Small intestine (tissue), 7 donors: ENCODE measurements at regions not wholly inside any gene's neighbourhood (a gene's known extent, or its start where the extent isn't known, plus 50 kb on each side); places are given as distances from the start of the nearest gene placed in this dataset.

Experiments
- DNase-seq, 2 donors: peaks; one replicate each; pipeline versions ENCODE4 v3.0.0 to v3.0.0-alpha.2; 2013
- FAIRE-seq: peaks from 2 replicates; lab custom pipeline; 2012; peaks lifted over from hg19 to GRCh38; lab: Jason Lieb, UNC
- H3K27ac ChIP-seq, 3 donors: one replicate each; pipeline ENCODE4 v1.5.1; 2013; ENCODE audit warnings: low read length in 2 of 3, mild to moderate bottlenecking in 2 of 3, control low read depth in 1 of 3, inconsistent platforms in 1 of 3, low read depth in 1 of 3, moderate library complexity in 1 of 3
- H3K27me3 ChIP-seq, 3 donors: one replicate each; pipeline ENCODE4 v1.6.1; 2013; ENCODE audit warnings: low read length in 3 of 3, inconsistent platforms in 1 of 3; ENCODE audit not compliant: control insufficient read depth in 3 of 3, insufficient read depth in 3 of 3
- H3K36me3 ChIP-seq, 3 donors: one replicate each; pipeline ENCODE4 v1.6.1; 2013; ENCODE audit warnings: low read length in 3 of 3, inconsistent platforms in 1 of 3, low read depth in 1 of 3, mild to moderate bottlenecking in 1 of 3, moderate library complexity in 1 of 3; ENCODE audit not compliant: control insufficient read depth in 3 of 3, insufficient read depth in 2 of 3
- H3K4me1 ChIP-seq, 3 donors: one replicate each; pipeline ENCODE4 v1.6.1; 2013; ENCODE audit warnings: low read length in 2 of 3, inconsistent platforms in 1 of 3, low read depth in 1 of 3, mild to moderate bottlenecking in 1 of 3, moderate library complexity in 1 of 3; ENCODE audit not compliant: control insufficient read depth in 3 of 3, insufficient read depth in 2 of 3
- H3K4me3 ChIP-seq, 3 donors: one replicate each; pipeline ENCODE4 v1.5.1; 2013; ENCODE audit warnings: low read length in 3 of 3, control low read depth in 1 of 3, inconsistent platforms in 1 of 3, low read depth in 1 of 3, mild to moderate bottlenecking in 1 of 3, moderate library complexity in 1 of 3
- H3K9me3 ChIP-seq, 2 donors: one replicate each; pipeline ENCODE4 v1.6.1; 2013; ENCODE audit warnings: low read depth in 1 of 2, low read length in 1 of 2; ENCODE audit not compliant: control insufficient read depth in 2 of 2, insufficient read depth in 1 of 2
- WGBS, 3 donors: extraction: QIAGEN DNeasy Blood & Tissue Kit; methylation state at CpG; one replicate each; pipeline ENCODE4 v1.1.7; 2013; 5-methylcytosine and 5-hydroxymethylcytosine counted together
- donor health status: healthy with polysubstance abuse.
- donor health status: control.
- donor health status: control.
- donor health status: Bipolar disorder and iron deficiency.
- donor health status: healthy.

DNA sequence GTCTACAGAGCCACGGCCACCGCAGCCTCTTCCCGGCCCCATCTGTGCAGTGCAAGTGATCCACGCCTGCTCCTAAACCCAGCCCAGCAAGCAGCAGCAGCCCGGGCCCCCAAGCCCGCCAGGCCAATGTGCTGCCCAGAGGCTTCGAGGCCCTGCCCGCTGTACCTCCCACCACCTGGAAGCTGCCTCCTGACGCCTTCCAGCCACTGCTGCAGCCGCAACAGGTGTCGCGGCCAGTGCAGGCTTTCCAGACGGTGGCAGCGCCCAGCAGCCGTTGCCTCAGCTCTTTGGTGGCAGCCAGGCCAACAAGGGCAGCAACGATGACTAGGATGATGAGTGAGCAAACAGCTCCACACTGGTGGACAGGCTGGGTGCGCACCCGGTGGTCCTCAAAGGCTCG is 50.2 kb upstream of the TPM4 start:
- DNase-seq (no peak), FAIRE-seq (no peak)
- no peaks in the 10 kb centered on the region for H3K4me1 ChIP-seq
- no peak overlapping the region for H3K27ac ChIP-seq
- no peaks in the 10 kb centered on the region for H3K36me3 ChIP-seq
- 83 to 88% (median 84%) methylated on average over 19 of the region's 19 CpGs for WGBS, 3 donors
- no peak overlapping the region for H3K4me3 ChIP-seq
- H3K9me3 ChIP-seq = no peaks in the 10 kb centered on the region
- no peaks in the 10 kb centered on the region for H3K27me3 ChIP-seq
